ENCODE measurements at regions not wholly inside any gene's neighbourhood (a gene's known extent, or its start where the extent isn't known, plus 50 kb on each side); places are given as distances from the start of the nearest gene placed in this dataset.

DNA sequence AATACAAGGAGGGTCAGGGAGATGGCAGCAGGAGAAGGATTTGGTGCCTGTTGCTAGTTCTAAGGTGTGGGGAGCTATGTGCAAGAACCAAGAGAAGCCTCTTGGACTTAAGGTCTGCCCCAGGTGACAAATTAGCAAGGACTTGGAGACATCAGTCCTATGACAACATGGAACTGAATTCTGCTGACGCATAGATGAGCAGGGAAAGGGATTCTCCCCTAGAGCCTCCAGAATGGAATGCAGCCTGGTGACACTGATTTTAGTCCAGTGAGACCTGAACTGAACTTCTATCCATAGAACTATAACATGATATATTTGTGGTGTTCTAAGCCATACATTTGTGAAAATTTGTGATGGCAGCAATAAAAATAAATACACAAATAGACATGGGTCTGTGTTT is 215.6 kb downstream of the ESM1 start:
- no peak for DNase-seq (ENCODE audit: low spot score)

DNA sequence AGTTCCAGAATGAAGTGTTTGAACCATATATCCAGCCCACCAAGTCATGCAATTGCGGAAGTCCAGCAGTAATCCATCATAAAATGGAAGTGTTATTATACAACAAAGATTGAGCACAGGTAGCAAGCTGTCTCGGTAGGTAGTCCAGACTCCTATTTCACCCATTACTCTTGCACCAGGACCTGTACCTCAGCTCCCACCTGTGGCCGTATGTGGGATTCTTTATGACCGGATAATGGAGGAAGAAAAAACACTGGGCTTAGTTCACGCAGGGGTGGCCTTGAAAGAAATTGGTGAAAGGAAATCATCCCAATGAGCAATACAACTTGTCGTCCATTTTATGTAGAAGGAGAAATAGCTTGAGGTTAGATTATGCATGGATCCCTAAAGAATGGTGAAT is 216.3 kb downstream of the ESM1 start:
- DNase-seq (ENCODE audit: low spot score) = no peak

DNA sequence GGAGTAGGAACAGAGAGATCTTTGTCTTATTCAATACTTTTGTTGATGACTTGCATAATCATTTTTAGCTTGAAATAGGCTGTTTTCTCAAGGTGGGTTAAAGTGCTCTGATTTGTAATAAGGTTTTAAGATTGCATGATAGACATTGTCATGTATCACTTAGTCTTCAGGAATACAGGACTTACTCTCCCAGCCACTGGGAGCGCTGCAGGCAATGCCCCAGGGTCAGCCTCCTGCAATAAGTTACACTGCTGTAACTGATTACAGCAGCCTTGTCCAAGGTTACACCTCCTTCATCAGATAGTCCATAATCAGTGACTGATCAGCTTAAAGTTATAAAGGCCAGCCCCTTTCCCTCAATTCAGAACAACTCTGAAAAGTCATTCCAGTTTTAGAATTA is 218.6 kb downstream of the ESM1 start:
- no peak for DNase-seq (ENCODE audit: low spot score)

DNA sequence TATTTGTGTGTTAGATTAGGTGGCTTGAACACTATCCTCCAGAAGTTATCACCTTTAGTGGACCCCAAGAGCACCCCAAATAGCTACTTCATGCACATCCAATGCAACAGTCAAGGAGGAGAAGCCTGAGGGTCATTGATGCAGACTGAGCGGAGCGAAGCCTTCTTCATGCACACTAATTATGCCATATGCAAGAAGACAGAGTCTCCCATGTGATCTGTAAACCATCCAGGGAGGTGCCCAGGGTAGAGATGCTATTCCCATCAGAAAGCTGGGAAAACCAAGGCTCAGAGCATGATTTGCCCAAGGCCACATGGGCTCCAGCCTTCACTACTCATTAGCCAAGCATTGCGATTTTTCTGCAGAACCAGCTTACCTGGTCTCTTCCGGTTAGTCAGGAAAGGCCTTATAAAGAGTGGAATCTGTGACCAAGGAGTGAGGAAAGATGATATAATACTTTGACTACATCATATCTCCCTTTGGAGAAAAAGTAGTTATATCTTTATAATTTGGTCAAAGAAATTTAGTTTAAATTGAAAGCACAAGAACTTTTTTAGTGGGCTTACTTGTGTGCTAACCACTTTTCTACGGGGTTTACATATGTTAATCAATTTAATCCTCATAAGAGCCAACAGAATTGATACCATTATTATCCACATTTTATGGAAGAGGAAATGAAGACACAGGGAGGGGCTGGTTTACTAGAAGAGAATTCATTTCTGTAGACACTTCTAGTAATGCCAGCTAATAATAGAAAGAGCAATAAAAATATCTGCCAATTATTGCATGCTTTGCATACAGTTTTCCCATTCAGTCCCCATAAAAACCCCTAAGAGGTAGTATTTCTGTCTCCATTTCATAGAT is 220.0 kb downstream of the ESM1 start:
- DNase-seq (ENCODE audit: low spot score) = no peak

DNA sequence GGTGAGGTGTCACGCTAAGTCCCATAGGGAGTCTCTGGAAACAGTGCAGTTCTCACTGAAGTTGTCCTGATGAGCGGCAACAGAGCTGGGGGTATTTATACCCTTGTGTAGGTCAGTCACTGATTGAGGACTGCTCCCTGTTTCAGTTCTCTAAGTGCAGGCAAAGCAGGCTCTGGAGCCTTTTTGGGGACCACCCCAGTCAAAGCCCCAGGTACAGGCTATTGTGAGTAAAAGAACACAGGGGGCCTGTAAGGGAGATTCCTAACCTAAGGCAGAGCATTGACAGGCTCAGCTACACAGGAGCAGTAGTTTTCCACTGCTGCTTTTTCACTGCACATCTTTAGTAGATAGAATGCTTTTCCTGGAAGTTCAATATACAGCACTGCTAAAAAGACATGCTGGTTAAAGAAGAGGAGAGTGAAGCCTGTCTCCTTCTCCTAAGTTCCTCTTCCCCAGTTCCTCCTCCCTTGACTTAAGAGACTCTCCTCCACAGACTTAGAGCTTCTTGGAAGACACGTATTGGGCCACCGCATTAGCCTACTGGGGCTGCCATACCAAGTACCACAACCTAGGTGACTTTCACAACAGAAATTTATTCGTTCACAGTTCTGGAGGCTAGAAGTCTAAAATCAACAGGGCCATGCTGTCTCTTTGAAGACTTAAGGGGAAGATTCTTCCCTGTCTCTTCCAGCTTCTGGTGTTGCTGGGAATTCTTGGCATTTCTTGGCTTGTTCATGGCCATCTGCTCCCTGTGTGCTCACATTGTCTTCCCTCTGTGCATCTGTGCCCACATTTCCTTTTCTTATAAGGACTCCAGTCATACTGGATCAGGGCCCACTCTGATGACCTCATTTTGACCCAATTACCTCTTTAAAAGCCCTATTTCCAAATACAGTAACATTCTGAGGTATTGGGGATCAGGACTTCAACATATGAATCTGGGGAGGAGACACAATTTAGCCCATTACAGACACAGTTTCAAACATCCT is 221.0 kb downstream of the ESM1 start:
- no peak for DNase-seq (ENCODE audit: low spot score)

DNA sequence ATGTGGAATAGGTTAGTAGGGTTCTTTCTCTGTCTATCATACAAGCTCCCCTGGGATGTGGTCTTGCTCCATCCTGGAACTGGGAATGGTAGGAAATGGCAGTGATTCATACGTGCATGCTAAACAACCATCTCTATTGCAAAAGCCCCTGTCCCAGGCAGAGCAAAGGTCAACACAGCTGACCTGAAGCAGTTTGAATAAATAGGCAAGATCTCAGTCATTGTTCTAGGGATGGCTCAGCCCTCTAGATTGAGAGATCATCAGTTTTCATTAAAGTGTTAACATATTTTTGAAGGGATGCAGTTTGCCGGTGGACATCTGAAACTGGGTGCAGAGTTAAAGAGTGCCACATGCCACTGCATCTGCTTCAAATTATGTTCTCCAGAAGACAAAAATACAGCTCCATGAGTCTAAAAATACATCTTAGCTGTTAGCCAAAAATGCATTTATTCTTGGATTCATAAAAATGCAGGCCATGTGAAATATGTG is 224.1 kb downstream of the ESM1 start:
- DNase-seq (ENCODE audit: low spot score) = no peak

DNA sequence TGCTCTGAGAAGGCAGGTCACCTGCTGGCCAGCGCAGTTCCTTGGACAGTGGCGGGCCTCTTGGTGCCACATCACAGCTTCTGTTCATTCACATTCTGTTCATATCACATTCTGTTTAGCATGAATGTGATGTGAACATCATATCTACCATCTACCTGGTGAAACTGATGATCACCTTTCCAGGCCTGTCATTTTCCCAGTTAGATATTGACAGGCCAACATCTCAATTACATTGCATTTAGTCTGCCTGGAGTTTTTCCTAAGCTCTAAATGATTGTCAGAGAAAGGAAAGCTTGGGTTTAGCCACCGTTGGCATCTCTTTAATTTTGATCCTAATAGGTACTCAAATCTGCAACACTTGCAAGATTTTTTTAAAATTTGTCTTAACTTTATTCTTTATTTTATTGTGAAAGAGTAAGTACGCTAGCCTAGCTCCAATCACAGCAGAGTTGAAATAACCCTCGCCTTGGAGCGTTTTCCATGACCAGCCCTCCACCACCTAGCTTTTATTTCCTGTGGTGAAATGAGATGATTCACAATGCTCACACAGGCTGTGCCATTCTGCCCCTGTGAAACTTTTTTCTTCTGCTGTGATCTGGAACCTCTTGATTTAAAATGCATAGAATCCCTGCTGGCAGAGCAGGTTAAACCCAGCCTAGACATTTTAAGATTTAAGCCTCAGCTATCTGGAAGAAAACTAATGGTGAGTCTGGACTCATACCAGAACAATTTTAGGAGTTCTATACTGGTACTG is 225.0 kb downstream of the ESM1 start:
- DNase-seq (ENCODE audit: low spot score) = no peak

DNA sequence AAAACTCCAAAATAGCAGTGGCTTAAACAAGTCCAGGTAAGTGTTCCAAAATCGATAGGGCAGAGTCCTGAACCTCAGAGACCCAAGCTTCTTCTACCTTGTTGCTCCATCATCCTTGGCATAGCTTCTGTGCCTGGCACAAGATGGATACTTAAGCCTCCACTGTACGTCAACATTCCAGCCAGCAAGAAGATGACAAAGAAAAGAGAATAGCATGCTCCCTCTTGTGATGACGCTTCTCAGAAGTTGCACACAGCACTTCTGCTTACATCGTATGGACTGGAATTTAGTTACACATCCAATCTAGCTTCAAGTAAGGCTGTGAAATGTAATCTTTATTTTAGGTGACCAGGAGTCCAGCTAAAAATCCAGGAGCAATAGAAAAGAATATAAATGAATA is 227.4 kb downstream of the ESM1 start:
- DNase-seq (ENCODE audit: low spot score) = no peak

DNA sequence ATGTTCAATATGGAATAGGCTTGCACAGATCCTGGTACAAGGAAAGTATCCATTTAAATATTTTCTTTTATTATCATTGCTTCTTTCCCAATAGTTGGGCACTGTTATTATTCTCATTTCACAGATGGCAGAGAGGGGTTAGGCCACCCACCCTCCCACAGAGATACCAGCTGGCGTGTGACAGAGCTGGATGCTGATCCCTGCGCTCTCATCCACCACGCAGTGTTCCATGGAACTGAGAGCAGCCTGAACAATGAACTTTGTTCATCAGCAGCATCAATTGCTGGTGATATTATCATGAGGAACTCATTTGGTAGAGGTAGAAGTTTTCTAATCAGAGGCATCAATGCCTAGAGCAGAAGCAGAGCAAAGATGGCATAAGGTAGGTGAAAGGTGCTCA is 227.9 kb downstream of the ESM1 start:
- no peak for DNase-seq (ENCODE audit: low spot score)

DNA sequence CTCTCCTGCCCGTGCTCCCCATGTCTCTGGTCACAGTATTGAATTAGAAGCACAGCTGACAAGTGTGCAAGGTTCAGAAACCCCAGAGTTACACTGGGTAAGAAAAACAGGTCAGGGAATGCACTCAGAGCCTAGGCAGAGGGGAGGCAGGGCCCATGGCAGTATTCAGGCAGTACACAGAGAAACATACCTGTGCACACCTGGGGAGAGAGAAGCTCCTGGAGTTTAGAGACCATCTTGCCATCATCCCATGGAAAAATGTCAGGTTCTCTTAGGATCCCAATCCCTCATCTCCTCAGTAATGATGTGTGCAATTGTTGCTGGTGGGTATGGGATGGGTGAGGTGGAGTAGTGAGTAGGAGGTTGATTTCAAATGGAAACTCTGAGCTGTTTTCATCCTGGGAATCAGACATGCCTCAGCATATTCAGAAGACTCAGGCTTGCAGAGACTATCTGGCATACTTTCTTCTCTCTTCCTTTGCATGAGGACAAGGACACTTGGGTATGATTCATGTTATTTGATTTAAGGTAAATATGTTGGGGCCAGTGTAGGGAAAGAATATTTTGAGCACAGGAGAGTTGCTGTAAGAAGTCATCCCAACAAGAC is 228.5 kb downstream of the ESM1 start:
- DNase-seq (ENCODE audit: low spot score) = peak; percentile 13

DNA sequence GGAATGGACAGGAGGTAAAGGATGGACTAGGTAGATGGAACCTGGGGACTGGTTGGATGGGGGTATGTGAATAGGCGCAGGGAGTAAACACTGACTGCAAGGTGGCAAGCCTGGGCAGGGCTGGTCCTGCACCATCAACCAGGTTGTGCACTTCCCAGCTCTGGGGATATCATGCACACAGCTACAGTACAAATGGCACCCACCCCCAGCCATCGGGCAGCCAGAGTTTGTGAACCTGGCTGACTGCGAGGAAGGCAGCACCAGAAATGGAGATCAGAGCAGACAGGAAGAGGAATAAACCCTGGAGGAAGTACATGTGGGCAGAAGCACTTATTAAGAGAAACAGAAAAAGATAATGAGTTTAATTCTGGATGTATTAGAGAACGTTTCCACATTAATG is 229.1 kb downstream of the ESM1 start:
- DNase-seq (ENCODE audit: low spot score) = no peak

DNA sequence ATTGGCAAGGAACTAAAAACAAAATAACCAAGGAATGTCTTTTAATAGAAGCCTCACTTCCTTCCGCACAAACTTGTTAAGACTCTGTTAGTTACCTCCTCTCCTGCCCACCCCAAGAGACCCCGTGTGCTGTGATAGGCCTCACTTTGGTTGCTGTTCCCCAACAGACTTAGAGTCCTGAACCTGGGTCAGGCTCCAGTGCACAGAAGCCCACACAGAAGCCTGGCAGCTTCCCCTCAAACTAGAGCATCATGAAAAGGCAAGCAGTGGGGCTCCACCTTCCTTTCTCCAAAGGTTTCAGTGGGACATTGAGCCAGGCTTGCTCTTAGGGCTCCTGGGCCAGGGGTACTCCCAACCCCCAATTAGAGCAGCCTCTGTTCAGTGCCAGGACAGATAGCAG is 230.5 kb downstream of the ESM1 start:
- no peak for DNase-seq (ENCODE audit: low spot score)

DNA sequence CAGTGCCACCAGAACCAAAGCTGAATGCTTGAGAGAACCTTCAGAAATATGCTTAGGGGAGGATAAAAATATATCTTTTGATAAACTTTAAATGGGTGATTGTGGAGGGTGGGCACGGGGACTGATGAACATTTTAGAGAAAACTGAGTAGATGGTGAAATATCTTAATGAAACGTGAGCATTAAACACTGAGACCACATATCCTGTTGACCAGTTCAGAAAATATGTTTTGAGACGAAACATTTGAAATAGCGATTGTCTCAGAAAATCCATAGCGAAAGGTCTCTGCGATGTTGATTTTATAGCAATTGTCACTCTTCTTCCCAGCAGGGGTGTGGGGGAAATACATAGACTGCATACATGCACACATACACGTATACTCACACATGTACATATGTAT is 231.0 kb downstream of the ESM1 start:
- DNase-seq (ENCODE audit: low spot score) = no peak

DNA sequence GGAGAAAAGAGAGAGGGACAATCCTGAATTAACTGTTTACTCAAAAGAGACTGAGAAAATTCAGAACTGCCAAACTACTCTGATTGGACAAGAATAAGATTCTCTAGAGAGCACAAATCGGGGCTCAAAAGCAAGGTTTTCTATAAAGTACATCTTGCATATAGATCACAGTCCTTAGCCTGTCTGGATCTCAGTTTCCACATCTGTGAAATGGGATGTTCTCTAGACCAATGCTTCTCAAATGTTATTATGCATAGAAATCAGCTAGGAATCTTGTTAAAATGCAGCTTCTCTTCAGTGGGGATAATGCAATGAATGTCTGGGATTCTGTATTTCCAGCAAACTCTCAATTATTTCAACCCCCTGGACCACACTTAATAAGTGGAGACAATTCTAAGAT is 231.6 kb downstream of the ESM1 start:
- DNase-seq (ENCODE audit: low spot score) = no peak

DNA sequence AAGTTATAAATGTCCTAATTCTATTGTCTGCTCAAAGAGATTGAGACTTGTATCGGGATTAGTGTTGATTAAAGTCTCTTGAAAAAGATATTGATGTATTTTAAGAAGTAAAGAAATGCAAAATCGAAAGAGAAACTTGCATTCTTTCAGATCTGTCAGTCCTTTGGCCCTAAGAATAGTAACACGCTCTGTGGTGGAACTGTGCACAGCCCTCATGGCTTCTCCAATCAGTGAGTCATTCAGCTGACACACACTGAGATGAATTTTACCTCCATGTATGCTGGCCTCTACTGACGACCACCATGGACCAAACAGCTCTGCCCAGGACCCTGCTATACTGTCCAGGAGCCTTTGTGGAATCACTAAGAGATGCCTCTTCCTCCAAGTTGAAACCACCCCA is 232.4 kb downstream of the ESM1 start:
- DNase-seq (ENCODE audit: low spot score) = no peak

DNA sequence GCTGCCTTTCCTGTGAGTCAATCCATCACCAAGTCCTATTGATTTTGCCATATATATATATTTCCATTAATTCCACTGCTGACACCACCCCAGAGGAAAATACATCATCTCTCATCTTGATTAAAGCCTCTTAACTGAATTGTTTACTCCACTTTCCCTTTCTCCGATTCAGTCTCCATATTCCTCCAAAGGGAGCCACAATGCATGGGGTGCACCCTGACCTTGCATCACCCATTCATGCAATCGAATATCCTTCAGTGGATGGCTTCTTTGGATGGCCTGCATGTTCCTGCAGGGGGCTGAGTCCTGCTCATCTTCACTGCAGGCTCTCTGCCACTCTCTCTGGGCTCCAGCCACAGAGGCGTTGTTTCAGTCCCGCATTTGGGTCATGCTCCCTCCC is 231.0 kb downstream of the SNX18 start:
- no peak for DNase-seq (ENCODE audit: low spot score)

DNA sequence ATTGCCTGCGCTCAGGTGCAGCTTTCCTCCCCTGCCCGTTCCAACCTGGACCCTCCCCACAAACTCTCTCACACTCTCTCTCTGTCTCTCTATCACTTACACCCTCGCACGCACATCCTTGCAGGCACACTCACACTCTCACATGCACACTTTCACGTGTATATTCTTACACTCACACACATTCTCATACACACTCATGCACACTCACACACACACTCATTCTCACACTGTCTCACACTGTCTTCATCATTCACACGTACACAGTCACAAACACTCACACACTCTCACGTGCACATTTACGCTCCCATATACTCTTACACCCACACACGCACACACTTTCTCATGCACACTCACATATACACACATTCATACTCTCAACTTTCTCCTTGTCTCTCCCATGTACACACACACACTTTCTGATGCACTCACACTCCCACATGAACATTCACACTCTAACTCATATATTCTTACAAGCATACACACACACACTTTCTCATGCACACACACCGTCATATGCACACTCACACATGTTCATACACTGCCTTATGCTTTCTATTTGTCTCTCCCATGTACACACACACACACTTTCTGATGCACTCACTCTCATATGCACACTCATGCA is 229.3 kb downstream of the SNX18 start:
- no peak for DNase-seq (ENCODE audit: low spot score)

DNA sequence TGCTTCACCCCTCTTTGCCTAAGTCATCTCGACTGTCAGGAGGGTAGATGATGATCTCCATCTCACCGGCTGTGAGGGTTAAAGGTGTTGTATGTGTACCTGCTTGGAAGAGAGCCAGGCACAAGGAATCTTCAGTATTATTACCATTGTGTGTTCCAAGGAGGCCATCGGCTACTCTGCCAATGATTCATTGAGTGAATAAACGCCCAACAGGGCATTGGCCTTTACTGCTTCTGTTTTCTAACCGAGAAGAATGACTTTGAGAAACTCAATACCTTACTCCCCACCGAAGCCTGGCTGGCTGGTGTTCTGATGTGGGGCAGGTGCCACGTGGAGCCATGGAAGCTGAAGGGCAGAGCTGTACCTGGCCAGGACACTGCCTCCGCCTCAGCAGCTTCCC is 228.8 kb downstream of the SNX18 start:
- DNase-seq (ENCODE audit: low spot score) = no peak

DNA sequence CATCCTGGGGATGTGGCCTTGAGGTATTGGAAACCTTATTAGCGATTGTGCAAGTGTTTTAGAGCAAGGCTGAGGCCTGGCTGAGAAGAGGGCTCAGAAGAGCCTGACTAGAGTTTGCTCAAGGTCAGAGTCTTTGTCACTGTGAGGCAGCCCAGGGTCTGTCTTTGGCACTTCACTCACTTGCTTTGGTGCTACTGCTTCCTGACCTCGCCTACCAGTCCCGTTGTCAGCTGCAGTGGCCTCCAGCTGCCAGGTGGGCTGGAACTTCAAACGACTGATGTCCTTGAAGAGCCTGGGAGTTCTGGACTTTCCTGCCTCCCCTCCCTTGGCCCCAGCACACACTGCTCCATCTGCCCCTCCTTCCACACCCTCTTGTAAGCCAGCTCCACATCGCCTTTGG is 228.0 kb downstream of the SNX18 start:
- DNase-seq (ENCODE audit: low spot score) = no peak

DNA sequence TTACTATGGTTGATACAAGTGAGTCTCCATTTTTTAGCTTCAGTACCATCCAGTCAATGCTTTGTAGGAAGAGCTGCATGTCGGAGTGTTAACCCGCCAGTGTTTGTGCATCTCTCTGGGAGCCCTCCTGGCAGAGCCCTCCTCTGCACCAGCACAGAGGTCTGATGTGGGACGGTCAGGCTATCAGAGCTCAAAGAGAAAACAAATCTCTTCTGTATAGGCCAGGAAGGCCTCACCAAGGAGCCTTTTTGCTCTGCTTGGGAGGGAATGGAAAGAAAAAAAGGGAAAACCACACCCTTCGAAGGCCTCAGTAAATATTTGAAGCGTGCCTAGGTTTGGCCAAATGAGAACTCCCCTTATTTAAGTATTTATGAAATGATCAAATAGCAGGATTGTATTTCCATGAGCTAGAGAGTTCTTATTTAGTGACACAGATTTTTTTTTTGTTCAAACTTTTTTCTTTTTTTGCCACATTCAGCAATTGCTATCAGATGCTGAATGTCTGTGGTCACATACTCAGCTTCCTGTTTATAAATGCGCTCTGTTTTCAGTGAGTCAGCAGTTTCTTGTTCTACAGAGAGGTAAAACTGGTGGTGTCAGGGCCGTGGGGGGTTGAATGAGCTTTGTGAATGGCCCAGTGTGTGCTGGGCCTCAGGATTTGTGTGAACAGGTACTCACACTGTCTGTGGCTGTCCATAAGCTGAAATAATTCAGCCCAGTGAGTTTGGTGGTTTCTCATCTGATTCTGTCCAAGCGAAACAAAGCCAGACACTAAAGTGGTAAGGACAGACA is 226.6 kb downstream of the SNX18 start:
- peak; percentile 25 for DNase-seq (ENCODE audit: low spot score)

All from putamen (tissue), 1 donor.